HG03064 (cell line): ENCODE measurements at regions not wholly inside any gene's neighbourhood (a gene's known extent, or its start where the extent isn't known, plus 50 kb on each side); places are given as distances from the start of the nearest gene placed in this dataset.

Experiments used
- ATAC-seq: cut with Tn5 transposase; IDR thresholded peaks from one replicate; pipeline ENCODE4 v1.9.1; 2021; ENCODE audit warnings: low read depth; ENCODE audit not compliant: unreplicated experiment

DNA sequence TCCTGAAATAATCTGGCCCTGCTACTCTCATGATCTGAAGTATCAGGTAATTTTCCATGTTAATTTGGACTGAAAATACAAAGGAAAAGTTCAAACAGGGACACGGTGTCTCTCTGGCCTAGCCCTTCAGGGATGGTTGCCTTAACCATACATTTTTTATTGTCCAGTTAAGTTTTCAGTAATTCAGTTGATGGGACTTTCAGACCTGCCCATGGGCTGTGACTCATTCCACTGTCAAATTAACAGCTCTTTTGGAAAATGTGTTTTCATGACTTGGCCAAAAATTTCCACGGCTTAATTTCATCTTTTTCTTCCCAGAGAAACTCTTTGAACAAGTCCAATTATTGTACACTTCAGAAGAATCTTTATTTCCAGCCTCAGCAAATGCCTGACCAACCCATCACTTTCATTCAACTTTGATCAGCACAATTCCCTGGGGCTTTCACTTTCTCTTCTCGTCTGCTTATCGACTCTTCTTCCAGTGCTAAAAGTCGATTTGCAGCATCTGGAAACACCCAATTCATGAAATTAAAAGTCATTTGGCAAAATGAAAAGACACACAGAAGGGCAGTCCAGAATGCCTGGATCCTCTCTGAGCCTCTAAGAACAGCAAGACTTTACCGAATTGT is 293.9 kb downstream of the RAB28 start:
- ATAC-seq: no peak

DNA sequence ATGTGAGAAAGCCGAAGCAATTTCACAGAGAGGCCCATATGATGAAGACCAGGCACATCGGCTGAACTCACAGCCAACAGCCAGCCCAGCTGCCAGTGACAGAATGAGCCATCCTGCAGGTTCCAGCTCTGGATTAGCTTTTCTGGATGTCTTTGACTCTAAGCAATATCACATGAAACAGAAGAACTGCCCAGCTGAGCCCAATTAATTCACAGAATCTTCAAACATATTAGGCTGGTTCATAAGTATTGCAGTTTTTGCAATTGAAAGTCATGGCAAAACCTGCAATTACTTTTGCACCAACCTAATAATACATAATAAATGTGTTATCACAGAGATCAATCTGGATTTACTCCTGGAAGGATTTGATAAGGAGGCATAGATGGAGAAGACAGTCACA is 299.9 kb downstream of the RAB28 start:
- no peak for ATAC-seq

DNA sequence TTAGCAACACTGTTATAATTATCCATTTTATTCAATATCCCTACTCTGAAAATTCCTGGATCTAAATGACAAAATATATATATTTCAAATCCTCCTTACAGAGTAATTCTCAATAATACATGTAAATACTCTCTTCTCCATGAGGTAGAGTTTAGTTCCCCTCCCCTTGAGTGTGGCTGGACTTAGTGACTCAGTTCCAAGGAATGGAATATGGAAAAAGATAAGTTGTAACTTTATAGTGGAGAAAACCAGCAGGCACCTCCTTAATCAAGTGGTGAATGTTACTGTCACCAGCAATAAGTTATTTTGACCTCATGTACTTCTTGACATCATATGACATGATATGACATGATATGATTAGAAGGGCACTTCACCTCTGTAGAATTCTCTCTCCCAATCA is 302.0 kb downstream of the RAB28 start:
- ATAC-seq: no peak

DNA sequence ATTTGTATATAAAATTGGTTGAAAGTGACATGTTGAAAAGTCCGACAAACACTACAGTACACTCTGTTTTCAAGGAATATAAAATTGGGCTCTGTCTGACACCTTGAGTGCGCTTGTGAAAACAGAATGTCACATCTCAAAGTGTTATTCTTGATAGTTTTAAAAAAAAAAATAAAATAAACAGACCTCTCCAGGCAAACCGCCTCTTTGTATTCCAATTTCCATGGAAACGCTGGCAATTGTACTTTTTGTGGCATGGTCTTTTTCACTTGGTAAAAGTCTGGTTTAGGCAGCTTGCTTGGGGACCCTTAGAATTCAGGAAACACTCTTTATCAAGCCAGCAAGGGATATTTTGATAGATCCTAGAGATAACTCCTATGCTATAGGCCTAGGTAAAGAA is 302.5 kb downstream of the RAB28 start:
- ATAC-seq: no peak

DNA sequence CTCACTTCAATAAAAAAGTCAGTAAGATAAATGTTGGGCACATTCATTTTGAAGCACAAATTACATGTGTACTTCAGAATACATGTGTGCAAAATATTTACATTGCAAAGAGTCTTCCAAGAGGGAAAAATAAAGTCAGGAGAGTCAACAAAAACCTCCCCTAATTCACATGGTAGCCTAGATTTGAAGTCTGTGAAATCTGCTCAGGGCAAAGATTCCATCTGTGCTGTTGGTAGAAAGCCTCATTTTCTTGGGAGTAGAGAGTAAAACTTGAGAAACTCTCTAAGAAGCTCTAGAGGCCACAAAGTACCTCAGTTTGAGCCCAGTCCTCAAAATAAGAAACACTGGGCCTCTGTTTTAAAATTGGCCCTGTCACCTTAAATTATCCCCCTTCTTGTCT is 303.4 kb downstream of the RAB28 start:
- no peak for ATAC-seq

DNA sequence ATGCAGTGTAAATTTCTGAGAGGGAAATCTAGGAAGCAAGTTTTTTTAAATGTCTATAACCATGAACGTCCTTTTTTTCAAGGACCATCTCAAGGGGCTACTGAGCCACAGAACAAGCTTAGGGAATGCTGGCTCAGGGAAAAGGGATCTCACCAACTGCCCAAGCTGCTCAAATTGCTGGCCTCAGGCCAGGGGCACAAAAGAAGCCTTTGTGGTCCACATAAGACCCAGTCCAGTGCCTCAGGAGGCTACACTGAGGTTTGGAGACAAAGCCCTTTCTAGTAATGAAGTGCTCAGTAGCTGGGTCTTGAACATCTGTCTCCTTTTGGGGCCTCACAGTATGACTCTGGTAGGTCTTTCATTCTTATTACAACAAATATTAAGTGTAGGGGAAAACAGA is 305.5 kb downstream of the RAB28 start:
- no peak for ATAC-seq

DNA sequence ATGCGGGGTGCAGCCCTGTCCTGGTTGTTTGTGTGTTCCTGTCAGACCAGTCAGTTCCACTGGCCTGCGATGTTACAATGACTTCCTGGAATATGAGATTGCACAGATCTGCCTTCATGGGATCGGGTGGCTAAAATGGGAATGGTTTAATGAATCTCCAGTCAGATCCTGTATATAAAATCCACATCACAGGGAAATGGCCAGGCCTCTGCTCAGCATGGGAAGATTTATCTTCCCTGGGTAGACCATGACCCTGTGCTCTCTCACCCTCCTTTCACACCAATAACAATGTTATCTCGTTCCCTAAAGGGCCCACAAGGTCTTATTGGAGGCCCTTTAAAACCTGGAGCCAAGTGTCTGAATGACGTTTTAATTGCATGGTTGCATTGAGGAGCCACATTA is 307.4 kb downstream of the RAB28 start:
- ATAC-seq: no peak

DNA sequence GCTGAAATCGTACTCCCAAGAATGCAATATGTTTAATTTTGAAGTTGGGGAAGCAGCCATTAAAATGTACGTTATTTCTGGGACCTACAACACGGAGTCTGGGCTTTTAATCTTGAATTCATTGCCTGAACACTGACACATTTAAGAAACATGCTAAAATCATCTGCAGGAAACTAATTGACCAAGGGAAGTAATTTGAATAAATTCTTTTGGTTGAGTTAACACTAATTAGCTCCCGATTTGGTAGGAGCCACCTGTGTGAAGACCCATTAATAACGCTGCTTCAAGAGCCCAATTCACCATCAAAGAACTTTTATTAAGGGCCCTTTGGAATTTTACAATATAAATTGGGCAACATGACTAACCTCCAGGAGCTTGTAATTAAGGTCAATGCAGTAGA is 309.2 kb downstream of the RAB28 start:
- ATAC-seq: no peak

DNA sequence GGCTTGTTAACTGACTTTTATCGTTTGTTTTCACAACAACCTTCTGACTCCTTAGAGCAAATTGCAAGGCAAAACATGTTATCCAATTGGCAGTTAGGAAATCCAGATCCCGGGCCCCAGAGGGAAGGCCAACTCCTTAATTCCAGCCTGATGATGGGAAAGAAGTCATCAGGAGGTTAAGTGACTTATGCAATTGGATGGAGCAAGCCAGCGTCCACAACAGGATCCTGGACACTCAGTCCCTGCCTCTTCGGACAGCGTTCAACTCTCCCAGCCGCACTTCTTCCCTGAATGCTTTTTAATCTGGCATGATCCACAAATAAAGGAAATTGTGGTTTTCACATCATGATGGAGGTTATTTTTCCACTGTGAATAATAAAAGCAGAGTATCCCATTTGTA is 310.1 kb downstream of the RAB28 start:
- no peak for ATAC-seq

DNA sequence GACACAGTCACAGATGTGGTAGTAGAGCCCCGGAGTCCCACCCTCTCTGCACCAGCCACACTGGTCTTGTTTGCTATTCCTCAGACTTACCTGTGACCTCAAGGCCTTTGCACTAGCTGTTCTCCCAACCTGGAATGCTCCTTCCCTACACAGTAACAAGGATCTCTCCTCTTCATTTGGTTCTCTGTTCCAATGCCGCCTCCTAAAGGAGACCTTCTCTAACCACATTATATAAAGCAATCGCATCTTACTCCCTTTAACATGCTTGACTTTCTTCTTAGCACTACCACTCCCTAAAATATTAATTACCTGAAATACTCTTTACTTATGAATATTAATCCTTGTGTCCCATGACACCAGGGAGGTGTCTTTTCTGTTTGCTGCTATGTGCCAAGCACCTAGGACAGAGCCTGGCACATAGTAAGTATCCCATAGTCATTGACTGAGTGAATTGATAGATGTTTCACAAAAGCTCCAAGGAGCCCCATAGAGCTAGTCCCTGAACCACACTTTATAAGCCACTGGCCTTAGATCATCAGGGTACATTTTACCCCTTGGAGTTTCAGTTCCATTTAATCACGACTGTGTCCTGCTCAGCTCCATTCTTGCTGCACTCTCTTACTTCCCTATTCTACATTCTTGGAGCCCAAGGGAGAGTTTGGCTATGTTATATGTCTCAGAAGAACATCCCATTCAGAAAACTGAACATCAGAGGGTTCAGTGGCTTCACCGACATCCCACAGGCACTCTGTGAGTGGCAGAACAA is 312.7 kb downstream of the RAB28 start:
- ATAC-seq: no peak

DNA sequence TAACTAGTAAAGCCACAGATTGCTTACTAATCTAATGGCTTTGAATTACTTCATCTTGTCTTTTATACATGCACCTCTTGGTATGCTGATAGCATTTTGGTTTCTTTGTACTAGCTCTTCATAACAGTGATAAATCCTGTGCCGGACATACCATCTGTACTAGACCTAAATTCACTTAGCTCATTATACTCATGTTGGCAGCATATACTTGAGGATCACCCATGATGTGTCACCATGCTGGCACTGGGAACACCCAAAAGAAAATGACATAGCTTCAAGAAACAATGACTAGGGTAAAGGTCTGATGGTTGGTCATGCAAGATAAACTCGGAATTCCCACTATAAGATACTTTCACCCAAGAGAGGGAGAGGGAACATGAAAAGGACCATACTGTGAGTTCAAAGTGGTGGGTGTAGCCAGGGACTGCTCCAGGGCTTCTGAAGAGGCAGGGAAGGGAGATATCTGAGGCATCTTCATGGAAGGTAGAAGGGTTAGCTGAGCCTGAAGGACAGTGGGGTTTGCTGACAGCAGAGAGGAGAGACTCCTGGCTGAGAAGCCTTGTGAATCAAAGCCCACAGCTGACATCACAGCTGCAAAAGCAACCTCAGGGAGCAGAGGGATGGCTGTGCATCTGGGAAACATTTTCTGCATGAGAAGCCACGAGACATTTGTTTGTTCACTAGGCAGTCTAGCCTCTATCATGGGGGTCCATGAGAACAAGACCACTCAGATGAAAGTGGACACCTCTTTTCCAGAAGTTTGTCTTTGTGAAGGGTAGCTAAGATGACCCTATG is 314.2 kb downstream of the RAB28 start:
- ATAC-seq: no peak

DNA sequence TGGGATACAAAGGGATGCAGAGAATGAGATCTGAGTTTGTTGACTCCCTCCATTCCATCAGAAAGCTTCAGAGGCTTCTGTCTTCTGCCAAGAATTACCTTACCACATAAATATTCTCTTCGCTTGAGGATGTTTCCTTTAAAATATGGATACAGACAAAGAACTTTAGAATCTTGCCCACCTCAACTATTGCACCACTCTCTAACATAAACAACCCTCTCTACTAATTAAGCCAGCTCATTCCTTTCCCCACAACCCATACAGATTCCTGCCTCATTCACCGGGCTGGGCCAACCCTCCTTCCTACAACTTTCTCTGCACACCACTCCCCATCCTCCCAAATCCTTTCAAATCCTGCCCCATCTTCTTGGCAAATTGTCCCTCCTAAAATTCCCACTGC is 315.8 kb downstream of the RAB28 start:
- no peak for ATAC-seq

DNA sequence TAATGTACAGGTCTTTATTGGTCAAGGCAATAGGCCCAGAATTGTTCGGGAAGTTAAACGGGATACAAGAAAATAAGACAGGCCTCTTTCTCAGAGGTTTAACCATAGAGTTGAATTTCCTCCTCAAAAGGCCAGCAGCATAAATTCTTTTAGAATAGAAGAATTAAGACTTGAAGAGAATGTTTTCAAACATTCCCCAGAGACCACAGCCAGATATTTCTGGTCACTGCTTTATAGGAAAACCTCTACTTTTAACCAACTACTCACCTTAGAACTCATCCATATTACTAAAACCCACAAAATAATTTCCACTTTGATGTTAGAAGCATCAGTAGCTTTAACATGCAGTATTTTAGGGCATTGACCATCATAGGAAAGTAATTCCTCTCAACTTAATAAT is 317.9 kb downstream of the RAB28 start:
- no peak for ATAC-seq

DNA sequence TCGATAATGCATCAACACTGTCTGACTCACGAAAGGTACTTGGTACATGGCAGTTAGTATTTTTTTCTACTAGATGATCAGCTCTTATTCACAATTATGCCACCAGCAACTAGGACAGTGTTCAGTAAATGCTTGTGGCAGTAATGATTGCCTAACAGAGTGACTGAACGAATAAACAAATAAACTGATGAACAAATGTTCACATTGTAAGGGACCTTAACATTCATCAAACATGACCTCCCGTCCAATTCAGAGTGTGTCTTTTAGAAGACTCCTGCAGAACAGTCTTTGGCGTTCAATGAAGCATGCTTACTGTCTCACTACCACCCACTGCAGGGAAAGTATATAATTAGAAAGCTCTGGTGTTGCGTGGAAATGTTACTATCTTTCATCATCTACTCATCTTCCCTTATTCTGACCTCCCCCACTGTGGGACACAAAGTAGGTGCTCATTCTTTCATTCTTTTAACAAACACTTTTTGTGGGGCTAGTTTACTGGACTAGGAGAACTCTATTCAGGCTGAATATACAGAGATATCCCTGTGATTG is 319.3 kb downstream of the RAB28 start:
- no peak for ATAC-seq

DNA sequence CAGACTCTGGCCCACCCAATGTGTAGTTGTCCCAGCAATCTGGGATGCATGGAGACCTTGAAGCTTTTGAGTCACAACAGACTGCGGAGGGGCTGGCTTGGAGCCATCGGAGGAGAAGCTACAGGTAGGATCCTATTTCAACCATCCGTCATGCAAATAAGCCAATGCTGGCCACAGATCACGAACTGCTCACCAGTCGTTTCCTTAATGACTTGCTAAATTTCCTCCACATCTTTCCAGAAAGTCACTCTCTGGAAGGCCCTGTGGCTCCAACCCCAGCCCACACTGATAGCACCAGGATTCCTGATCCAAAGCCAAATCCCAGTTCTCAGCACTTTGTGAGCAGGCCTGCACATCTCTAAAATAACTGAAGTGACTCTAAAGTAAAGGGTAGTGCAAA is 321.3 kb downstream of the RAB28 start:
- ATAC-seq: no peak

DNA sequence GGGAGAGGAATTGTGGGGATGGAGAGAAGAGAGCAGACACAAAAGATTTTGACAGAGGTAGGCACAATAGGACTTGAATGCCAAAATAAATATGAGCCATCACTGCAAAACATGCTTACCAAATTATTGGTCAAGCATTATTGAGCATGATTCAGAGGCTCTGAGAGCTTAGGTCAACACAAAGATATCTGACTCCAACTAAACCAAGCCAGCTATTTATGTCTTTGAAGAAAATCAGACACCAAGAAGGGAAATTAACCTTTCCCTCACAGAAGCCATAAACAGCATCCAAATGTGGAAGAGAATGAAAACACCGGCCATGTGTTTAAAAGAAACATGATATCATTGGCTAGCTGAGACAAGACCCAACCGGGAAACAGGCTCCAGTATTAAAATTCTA is 323.2 kb downstream of the RAB28 start:
- ATAC-seq: no peak

DNA sequence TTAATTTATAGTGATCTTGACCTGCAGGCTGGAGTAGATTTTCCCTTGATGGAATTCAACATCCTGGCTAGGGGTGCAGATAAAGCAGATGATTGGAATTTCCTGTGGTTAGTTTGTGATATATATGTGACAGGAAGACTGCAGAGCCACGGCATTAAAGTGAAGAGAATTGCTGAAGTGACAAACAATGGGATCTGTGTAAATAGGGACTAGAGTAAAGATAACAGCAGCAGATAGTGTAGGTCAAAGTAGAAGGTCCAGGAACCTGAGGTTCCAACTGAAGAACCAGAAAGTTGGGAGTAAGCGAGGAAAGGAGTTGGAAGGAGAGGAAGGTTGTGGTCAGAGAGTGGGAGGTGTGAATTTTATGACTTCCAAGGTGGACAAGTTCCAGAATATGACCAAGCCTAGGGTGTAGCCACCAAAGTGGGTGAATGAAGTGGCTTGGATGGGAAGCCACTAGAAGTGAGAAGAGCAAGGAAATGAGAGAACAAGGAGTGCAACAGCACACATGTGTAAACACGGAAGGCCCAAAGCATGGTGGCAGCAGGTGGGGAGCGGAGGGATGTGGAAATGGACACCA is 325.0 kb downstream of the RAB28 start:
- ATAC-seq: no peak

DNA sequence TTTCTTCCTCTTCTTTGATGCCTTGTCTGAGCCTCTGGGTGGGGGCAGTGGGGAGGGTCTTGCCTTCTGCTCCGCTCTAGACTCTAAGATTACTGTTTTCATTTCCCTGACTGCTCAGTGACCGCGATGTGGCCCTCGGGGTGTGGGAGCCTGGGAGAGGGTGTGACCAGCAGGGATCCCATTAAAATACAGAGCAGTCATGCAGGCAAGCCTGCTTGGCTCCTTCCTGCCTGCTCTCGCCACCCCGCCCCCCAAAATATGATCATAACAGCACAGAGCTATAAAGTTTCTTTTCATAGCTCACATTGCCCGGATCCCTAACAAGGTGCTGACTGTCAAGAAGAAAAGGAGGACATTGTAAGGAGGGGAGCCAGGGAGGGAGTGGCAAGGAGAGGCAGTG is 332.9 kb downstream of the RAB28 start:
- ATAC-seq: no peak

DNA sequence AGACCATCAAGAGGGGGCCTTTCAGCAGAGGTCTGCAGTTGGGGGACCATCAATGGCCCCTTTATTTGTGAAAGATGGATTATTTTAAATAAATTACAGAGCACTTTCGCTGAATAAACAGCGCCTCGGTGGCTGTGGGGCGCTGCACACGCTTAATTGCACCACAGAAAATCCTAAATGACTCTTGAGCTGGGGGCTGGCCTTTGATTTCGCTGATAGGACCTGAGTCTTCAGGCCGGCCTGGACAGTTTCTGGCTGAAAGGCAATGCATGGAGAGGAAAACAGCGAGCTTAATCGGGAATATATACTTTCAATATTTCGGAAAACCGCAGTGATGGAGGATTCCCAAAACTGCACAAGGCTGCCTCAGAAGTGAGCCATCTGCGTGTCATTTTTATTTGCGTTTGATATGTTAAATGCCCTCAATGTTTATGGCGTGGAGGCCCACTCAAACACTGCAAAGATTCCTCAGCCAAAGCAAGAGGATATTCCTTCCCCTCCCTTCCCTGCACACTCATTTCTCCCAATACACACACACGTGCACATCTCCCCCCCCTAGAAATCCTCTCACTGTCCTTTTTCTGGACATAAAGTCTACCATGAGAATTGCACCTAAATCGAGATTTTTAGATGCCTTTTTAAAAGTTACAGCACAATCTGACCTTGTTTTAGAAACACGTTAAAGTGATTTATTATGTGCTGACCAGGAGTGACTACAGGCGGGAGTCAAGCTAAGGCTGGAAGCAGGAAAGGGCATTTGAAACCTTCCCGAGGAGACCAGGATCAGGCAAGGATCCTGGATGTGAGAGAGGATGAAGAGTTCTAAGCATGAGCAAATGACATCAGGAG is 340.7 kb downstream of the RAB28 start:
- no peak for ATAC-seq

DNA sequence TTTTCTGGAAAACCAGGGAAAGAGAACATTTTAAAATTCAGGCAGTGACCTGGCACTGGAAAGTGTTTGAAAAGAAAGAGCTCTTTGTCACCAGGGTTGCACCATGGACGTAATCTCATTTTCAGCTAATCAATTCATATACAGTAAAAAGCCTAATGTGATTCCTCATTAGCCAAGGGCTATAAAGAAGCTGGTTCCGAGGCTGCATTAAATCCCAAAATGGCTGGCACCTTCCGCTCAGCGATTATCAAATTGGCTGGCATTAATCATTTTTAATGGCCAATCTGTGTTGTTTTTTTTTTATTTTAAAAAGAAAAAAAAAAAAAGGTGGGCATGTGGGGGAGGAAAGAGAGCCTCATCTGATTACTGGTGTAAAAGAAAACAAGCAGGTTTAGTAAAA is 341.4 kb downstream of the RAB28 start:
- ATAC-seq: no peak
